ENCODE measurements at regions not wholly inside any gene's neighbourhood (a gene's known extent, or its start where the extent isn't known, plus 50 kb on each side); places are given as distances from the start of the nearest gene placed in this dataset.
A peak's percentile ranks its signal among the peaks of the same experiment; 100 is the strongest.

DNA sequence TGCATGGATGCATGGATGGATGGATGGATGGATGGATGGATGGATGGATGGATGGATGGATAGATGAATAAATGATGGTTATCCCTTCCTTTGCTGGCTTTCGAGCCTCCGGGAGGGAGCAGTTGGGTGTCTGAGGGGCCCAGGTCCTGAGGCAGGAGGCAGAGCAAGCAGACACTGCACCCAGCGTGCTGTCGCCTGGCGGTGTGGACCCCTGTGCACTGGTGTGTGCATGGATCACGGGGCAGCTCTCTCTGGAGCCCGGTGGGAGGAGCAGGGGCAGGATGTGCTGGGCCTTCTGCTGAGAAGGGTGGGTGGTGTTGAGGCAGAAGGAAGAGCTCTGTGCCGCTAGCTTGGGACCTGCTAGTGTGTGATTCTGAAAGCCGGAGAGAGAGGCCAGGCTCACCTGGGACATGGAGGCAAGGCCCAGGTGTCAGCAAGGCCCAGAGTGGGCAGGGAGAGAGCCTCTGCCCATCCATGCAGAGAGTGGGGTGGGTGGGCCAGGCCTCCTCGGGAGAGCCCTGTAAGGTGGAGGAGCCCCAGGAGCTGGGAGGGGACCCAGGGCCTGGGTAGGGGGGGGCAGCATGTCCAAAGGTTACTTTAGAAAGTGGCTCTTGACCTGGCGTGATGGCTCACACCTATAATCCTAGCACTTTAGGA is 254.4 kb downstream of the BRD1 start:
- TF ChIP-seq POLR2AphosphoS5 (IDR thresholded peaks at IDR 0.05; ENCODE audit: low read depth, low read length) (no peak), PAX5 (IDR thresholded peaks at IDR 0.05; ENCODE audit: insufficient read depth, low read length, severe bottlenecking) (no peak), TAF1 (IDR thresholded peaks at IDR 0.05; ENCODE audit: low read depth, low read length) (no peak), SPI1 (IDR thresholded peaks at IDR 0.05; ENCODE audit: low read depth, low read length) (no peak)
- FAIRE-seq (no peak), DNase-seq (ENCODE audit: insufficient read length, low spot score) (no peak)

DNA sequence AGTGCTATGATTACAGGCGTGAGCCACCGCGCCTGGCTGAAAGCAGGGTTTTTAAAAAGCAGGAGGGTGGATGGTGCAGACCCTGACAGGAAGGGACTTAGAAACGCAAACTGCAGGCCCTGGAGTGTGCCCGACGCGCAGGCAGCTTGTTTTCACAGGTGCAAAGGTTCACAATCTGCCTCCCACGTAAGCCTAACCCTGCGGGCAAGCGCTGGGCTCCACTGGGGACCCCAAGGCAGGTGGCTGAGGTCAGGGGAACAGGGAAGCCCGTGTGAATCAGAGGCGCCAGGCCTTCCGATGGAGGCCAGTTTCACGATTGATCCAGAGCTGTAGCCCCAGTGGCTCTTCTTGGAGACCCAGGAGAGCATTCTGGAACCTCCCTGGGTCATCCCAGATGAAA is 256.3 kb downstream of the BRD1 start:
- FAIRE-seq (no peak), DNase-seq (ENCODE audit: insufficient read length, low spot score) (no peak)
- no peak for TF ChIP-seq PAX5 (IDR thresholded peaks at IDR 0.05; ENCODE audit: insufficient read depth, low read length, severe bottlenecking)
- no peak for TF ChIP-seq POLR2AphosphoS5 (IDR thresholded peaks at IDR 0.05; ENCODE audit: low read depth, low read length)
- TF ChIP-seq TAF1 (IDR thresholded peaks at IDR 0.05; ENCODE audit: low read depth, low read length) = no peak
- no peak for TF ChIP-seq POU2F2 (IDR thresholded peaks at IDR 0.05; ENCODE audit: low read depth, low read length)
- no peak for TF ChIP-seq SPI1 (IDR thresholded peaks at IDR 0.05; ENCODE audit: low read depth, low read length)
- TF ChIP-seq POLR2A (IDR thresholded peaks at IDR 0.05; ENCODE audit: low read depth, low read length) = no peak

DNA sequence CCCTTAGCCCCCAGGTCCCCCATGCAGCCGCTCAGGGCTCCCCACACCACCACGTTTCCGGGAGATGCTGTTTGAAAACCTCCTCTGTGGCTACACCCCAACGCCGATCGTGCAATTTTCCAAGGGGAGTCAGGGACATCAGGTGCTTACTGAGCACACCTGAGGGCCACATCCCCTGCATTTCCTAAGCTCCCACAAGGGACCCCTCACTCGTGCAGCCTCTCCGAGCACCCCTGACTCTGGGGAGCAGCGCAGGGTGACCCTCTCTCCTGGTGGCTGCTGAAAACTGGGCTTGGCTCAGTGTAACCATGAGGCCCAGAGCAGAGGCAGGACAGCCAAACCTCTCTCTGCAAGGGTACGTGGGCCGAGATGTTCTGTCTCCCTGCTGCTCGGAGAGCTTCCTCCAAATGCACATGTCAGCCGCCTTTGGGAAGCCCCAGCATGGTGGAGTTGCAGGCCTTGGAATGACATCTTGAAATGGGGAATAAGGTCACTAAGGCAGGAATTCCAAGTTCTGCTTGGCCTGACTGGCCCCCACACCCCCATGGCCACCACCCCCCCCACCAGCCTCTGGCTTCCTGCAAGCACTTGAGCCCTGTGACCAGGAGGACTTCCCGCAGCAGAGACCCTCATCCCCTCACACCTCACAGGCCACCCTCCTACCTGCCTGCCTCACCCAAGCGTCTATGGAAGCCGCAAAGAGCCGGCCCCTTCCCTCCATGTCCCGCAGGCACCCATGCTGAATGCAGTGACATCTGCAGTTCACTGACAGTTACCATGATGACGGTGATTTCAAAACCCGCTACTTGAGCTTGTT is 257.4 kb downstream of the BRD1 start:
- DNase-seq (ENCODE audit: insufficient read length, low spot score) = no peak
- FAIRE-seq = no peak
- TF ChIP-seq TAF1 (IDR thresholded peaks at IDR 0.05; ENCODE audit: low read depth, low read length) (no peak), SPI1 (IDR thresholded peaks at IDR 0.05; ENCODE audit: low read depth, low read length) (no peak), PAX5 (IDR thresholded peaks at IDR 0.05; ENCODE audit: insufficient read depth, low read length, severe bottlenecking) (no peak), POLR2AphosphoS5 (IDR thresholded peaks at IDR 0.05; ENCODE audit: low read depth, low read length) (no peak), POU2F2 (IDR thresholded peaks at IDR 0.05; ENCODE audit: low read depth, low read length) (no peak), POLR2A (IDR thresholded peaks at IDR 0.05; ENCODE audit: low read depth, low read length) (no peak)

DNA sequence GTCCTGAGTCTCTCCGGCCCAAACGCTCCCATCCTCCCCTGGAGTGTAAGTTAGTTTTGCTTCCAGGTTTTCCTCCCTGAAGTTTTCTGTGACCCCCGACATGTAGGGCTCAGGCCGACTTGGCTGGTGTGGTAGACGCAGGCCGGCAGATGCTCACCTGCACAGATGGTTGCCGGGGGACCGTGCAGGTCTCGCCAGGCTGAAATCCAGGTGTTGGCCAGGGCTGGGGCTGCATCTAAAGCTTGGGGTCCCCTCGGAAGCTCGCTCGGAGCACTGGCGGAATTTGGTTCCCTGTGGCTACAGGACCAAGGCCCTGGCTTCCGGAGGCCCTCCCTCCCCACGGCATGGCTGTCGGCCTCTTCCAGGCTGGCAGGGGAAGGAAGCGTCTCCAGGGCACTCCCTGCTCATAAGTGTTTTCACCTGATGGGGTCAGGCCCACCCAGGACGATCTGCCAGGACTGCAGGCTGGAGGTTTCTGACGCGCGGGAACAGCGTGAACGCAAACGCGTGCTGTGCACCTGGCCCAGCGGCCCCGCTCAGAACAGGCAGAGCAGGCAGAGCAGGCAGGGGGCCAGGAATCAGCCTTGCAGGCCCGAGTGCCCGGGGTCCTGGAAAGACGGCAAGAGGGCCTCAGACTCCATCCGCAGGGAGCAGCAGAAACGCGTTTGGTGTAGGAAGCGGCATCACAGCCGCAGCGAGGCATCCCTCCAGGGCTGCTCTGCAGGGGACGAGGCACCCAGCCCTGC is 258.2 kb downstream of the BRD1 start:
- no peak for TF ChIP-seq PAX5 (IDR thresholded peaks at IDR 0.05; ENCODE audit: insufficient read depth, low read length, severe bottlenecking)
- TF ChIP-seq POLR2A (IDR thresholded peaks at IDR 0.05; ENCODE audit: low read depth, low read length) = no peak
- TF ChIP-seq TAF1 (IDR thresholded peaks at IDR 0.05; ENCODE audit: low read depth, low read length) = no peak
- TF ChIP-seq POLR2AphosphoS5 (IDR thresholded peaks at IDR 0.05; ENCODE audit: low read depth, low read length) = no peak
- no peak for TF ChIP-seq POU2F2 (IDR thresholded peaks at IDR 0.05; ENCODE audit: low read depth, low read length)
- TF ChIP-seq SPI1 (IDR thresholded peaks at IDR 0.05; ENCODE audit: low read depth, low read length) = no peak
- DNase-seq (ENCODE audit: insufficient read length, low spot score) (no peak), FAIRE-seq (no peak)

DNA sequence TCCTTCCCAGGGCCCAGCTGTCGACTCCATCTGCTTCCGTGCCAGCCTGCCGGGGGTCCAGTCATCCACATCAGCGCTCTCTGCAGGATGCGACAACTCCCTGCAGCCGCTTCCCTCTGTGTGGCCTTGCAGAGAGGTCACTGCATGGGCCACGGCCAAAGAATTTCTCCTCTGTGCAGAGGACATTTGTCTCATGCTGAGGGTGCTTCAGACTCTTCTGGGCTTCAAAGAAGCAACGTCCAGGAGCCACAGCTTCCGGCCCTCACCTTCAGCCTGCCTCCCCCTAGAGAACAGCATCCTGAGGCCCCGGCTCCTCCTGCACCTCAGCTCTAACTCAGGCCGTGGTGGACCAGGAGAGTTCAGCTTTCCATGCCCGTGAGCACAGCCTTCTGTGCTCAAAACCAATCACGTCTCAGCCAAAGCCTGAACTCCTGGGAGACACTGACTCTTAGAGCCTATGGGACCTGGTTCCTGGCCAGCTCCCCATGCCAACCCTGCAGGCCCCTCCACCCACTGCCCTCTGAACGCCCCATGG is 258.9 kb downstream of the BRD1 start:
- DNase-seq (ENCODE audit: insufficient read length, low spot score) = no peak
- no peak for FAIRE-seq
- TF ChIP-seq POU2F2 (IDR thresholded peaks at IDR 0.05; ENCODE audit: low read depth, low read length) = no peak
- TF ChIP-seq PAX5 (IDR thresholded peaks at IDR 0.05; ENCODE audit: insufficient read depth, low read length, severe bottlenecking) = no peak
- no peak for TF ChIP-seq TAF1 (IDR thresholded peaks at IDR 0.05; ENCODE audit: low read depth, low read length)
- TF ChIP-seq POLR2A (IDR thresholded peaks at IDR 0.05; ENCODE audit: low read depth, low read length) = no peak
- no peak for TF ChIP-seq SPI1 (IDR thresholded peaks at IDR 0.05; ENCODE audit: low read depth, low read length)
- TF ChIP-seq POLR2AphosphoS5 (IDR thresholded peaks at IDR 0.05; ENCODE audit: low read depth, low read length) = no peak

DNA sequence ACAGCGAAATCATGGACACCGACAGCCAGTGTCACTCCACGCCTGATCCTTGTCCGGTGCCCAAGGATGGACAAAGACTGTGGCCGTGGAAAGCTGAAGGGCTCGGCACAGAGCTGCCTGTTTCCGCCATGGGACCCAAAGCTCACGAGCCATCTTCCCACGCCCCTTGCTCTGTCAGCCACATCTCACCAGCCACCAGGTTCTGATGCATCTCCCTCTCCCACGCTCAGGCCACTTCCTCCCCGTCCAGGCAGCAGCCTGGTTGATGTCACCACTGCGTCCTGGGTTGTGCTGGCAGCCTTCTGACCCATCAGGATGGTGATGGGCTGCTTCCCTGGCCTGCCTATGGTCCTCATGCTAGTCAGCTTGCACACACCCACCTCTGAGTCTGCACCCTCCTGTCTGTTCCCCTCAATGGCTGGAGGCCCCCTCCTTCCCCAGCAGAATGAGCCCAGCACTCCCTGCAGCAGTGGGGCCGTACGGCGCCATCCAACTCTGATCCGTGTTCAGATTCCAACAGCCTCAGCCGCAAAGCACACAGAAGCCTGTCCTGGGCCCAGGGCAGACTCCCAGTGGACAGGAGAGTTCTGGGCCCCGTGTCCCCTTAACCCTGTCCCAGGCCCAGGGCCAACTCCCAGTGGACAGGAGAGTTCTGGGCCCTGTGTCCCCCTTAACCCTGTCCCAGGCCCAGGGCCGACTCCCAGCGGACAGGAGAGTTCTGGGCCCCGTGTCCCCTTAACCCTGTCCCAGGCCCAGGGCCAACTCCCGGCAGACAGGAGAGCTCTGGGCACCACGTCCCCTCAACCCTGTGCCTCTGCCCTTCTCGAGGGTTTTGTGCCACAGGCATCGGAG is 259.5 kb downstream of the BRD1 start:
- peak; percentile 45; the same call in 1 of the 2 replicates for TF ChIP-seq SPI1 (IDR thresholded peaks at IDR 0.05; ENCODE audit: low read depth, low read length)
- TF ChIP-seq POLR2A (IDR thresholded peaks at IDR 0.05; ENCODE audit: low read depth, low read length) = no peak
- DNase-seq (ENCODE audit: insufficient read length, low spot score) (no peak), FAIRE-seq (no peak)

DNA sequence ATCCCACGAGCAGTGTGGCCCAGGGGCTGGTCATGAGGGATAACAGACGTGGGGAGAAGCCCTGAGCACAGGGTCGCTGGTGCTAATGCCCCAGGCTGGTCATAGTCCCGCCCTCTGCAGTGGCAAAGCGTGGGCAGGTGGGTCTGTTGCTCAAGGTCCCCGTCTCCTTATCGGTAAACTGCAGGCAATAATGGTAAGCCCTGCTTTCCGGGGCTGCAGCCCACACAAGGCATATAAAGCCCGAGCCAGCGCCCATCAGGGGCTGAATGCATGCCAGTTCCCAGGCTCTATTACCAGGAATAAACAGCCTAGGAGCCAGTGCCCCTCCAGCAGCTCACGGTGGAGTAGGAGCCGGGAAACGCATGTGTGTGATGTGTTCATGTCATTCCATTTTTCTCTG is 261.0 kb downstream of the BRD1 start:
- TF ChIP-seq TAF1 (IDR thresholded peaks at IDR 0.05; ENCODE audit: low read depth, low read length) (no peak), POLR2AphosphoS5 (IDR thresholded peaks at IDR 0.05; ENCODE audit: low read depth, low read length) (no peak), POLR2A (IDR thresholded peaks at IDR 0.05; ENCODE audit: low read depth, low read length) (no peak), SPI1 (IDR thresholded peaks at IDR 0.05; ENCODE audit: low read depth, low read length) (no peak), POU2F2 (IDR thresholded peaks at IDR 0.05; ENCODE audit: low read depth, low read length) (no peak), PAX5 (IDR thresholded peaks at IDR 0.05; ENCODE audit: insufficient read depth, low read length, severe bottlenecking) (no peak)

DNA sequence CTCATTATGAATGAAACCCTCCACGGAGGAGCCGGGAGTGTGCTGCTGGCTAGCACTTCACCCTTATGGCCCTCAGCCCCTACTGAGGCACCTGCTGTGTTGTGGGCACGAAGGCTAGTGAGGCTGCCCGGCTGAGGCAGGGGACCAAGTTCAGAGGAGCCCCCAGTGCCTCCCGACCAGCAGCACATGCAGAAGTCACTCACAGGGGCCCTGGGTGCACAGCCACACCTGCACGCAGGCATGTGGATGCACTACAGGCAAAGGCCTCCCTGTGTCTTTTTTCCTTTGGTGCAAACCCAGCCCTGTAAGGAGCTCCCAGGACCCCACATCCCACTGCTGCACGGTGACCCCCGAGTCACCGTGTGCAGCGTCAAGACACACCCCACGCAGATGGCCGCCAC is 261.5 kb downstream of the BRD1 start:
- no peak for DNase-seq (ENCODE audit: insufficient read length, low spot score)
- FAIRE-seq = no peak
- no peak for TF ChIP-seq POLR2AphosphoS5 (IDR thresholded peaks at IDR 0.05; ENCODE audit: low read depth, low read length)
- no peak for TF ChIP-seq POU2F2 (IDR thresholded peaks at IDR 0.05; ENCODE audit: low read depth, low read length)

More for the DNA sequence above, 261.0 kb downstream of the BRD1 start:
- FAIRE-seq (no peak), DNase-seq (ENCODE audit: insufficient read length, low spot score) (no peak)

DNA sequence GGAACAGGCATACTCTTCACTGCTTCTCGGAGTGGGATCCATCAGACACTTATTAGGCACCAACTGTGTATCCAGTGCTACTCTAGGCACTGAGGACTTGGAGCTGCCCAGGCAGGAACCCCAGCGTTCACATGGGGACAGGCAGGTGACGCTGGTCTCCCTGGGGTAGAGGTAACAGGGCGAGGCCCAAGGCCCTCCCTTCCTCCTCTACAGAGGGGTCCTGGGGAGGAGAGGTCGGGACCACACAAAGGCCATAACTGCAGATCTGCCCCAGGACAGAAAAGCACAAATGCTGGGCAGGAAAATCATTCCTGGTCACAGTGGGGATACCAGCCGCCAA is 262.2 kb downstream of the BRD1 start:
- no peak for FAIRE-seq
- DNase-seq (ENCODE audit: insufficient read length, low spot score) = no peak

More for the DNA sequence above, 262.2 kb downstream of the BRD1 start:
- TF ChIP-seq POU2F2 (IDR thresholded peaks at IDR 0.05; ENCODE audit: low read depth, low read length) (no peak), SPI1 (IDR thresholded peaks at IDR 0.05; ENCODE audit: low read depth, low read length) (no peak), POLR2A (IDR thresholded peaks at IDR 0.05; ENCODE audit: low read depth, low read length) (no peak), TAF1 (IDR thresholded peaks at IDR 0.05; ENCODE audit: low read depth, low read length) (no peak), POLR2AphosphoS5 (IDR thresholded peaks at IDR 0.05; ENCODE audit: low read depth, low read length) (no peak), PAX5 (IDR thresholded peaks at IDR 0.05; ENCODE audit: insufficient read depth, low read length, severe bottlenecking) (no peak)

All from GM12891 (cell line).